Naive B cell (primary cell): ENCODE measurements at regions not wholly inside any gene's neighbourhood (a gene's known extent, or its start where the extent isn't known, plus 50 kb on each side); places are given as distances from the start of the nearest gene placed in this dataset.

ENCODE experiments used
- ATAC-seq, 2 donors: fragments of 150-1000 bp; cut with Tn5 transposase; 2 replicates each; pipeline ENCODE4 v1.10.0; 2021; ENCODE audit warnings: low read depth in 2 of 2, mild to moderate bottlenecking in 2 of 2, moderate library complexity in 2 of 2
- DNase-seq: peaks from one replicate; pipeline ENCODE4 v3.0.0; 2022
- H3K27ac Mint-ChIP-seq, 6 donors: one replicate each; pipeline ENCODE4 v1.8.0; 2020 to 2022; ENCODE audit warnings: mild to moderate bottlenecking in 6 of 6, mixed read lengths in 6 of 6, moderate library complexity in 5 of 6, inconsistent platforms in 2 of 6
- H3K27me3 Mint-ChIP-seq, 3 donors: one replicate each; pipeline ENCODE4 v1.8.0; 2021 to 2022; ENCODE audit warnings: mixed read lengths in 3 of 3, mild to moderate bottlenecking in 1 of 3
- H3K36me3 Mint-ChIP-seq, 2 donors: one replicate each; pipeline ENCODE4 v1.8.0; 2020 to 2022; ENCODE audit warnings: mixed read lengths in 2 of 2, inconsistent platforms in 1 of 2, mild to moderate bottlenecking in 1 of 2
- H3K4me1 Mint-ChIP-seq, 3 donors: one replicate each; pipeline ENCODE4 v1.8.0; 2020 to 2022; ENCODE audit warnings: mixed read lengths in 3 of 3, inconsistent platforms in 1 of 3, mild to moderate bottlenecking in 1 of 3, moderate library complexity in 1 of 3
- H3K4me3 Mint-ChIP-seq, 8 donors: one replicate each; pipeline ENCODE4 v1.8.0; 2020 to 2022; ENCODE audit warnings: mild to moderate bottlenecking in 8 of 8, mixed read lengths in 8 of 8, moderate library complexity in 8 of 8, inconsistent platforms in 2 of 8
- H3K9me3 Mint-ChIP-seq, 7 donors: one replicate each; pipeline ENCODE4 v1.8.0; 2020 to 2022; ENCODE audit warnings: mixed read lengths in 7 of 7, mild to moderate bottlenecking in 5 of 7, inconsistent platforms in 2 of 7, moderate library complexity in 1 of 7

DNA sequence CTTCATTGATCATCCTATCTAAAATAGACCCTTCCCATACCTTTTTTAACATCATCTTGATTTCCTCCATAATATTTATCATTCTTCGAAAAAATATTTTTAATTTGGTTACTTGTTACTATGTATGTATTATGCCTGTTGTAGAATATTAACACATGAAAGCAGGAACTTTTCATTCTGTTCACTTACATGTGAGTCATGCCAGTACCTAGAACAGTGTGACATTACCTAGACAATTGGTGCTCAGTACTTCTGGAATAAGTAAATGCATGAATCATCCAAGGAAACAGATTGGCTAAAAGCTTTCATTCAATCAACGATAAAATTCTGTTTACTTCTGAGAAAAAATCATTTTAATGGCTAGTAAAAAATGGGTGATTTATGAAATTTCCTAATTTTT lies 76.4 kb downstream of the CXXC4 start:
- H3K36me3 Mint-ChIP-seq: no peaks in the 10 kb centered on the region
- no peak for ATAC-seq
- no peaks in the 10 kb centered on the region for H3K27me3 Mint-ChIP-seq
- no peak overlapping the region for H3K27ac Mint-ChIP-seq
- H3K4me3 Mint-ChIP-seq: no peak overlapping the region
- H3K4me1 Mint-ChIP-seq: no peaks in the 10 kb centered on the region
- H3K9me3 Mint-ChIP-seq: peaks cover 0 to 5% (median 0%) of the 10 kb centered on the region in 7 donors
- no peak for DNase-seq

DNA sequence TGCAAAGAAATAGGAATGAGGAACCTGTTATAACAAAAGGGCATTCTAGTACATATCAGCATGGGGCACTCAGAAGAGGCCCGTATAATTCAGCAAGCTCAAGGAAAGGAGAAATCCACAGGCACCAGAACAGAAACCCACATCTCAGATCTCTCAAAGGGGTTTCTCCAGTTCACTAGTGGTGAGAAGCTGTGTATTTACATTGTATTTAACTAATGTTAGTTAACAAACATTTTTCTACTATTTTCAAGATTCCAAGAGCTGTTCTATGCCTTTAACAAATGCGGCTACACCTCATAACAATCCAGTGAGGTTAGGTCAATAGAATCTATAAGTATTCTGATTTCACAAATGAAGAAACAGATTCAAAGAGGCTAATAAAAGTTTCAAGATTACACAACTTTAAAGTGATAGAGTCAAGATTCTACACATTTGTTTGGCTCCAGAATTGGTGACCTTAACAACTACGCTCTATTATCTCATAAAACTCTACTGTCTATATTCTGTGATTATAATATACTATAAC lies 77.3 kb downstream of the CXXC4 start:
- no peak for DNase-seq
- no peaks in the 10 kb centered on the region for H3K36me3 Mint-ChIP-seq
- no peak overlapping the region for H3K4me3 Mint-ChIP-seq

DNA sequence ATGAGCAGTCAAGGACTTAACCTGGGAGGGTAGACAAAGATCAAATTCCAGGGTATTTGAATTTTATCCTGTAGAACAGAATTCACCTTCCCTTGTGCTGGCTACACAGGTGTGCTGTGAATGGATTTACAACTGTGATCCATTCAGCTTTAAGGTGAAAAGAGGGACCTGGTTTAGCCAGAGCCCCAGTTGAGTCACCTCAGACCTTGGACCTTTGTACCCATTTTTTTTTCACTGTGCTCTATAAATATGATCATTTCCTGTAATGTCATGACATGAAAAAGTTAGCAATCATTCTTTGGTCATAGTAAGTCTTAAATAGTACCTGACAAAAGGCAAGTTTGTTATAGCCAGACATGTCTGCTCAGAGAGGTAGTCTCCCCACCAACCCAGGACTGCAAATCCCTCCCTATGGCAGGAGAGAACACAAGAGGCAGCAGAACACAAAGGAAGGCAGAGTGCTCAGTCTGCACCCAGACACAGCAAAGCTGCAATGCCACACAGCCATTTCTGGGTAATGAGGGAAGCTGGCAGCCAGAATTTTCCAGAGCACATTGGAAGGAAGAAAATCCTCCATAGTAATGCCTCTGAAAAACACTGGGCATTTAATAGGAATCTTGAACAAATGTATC lies 77.9 kb downstream of the CXXC4 start:
- ATAC-seq: no peak
- H3K27ac Mint-ChIP-seq: no peak overlapping the region
- no peaks in the 10 kb centered on the region for H3K36me3 Mint-ChIP-seq

More for the DNA sequence above, 77.3 kb downstream of the CXXC4 start:
- Mint-ChIP-seq H3K4me1 (no peaks in the 10 kb centered on the region), H3K9me3 (peaks cover 0 to 5% (median 0%) of the 10 kb centered on the region in 7 donors), H3K27me3 (no peaks in the 10 kb centered on the region), H3K27ac (no peak overlapping the region)
- ATAC-seq: no peak

DNA sequence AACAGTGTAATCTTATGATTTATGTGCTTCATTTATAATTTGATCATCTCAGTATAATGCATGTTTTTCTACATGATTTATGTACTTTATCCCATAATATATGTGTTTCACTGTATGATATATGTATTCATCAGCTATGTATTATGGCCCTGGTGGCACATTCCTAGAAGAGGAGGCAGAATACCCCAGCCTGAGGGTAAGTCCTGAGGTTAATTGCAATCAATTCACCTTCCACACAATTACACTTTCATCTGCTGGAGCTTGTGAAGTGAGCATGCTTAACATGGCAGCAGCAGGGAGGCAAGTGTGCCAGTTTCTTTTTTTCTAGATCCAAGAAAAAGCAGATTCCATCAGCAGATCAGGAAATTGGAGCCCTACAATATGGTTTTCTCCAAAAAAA lies 81.2 kb downstream of the CXXC4 start:
- Mint-ChIP-seq H3K4me1 (no peaks in the 10 kb centered on the region), H3K27ac (no peak overlapping the region), H3K4me3 (no peak overlapping the region), H3K9me3 (peaks cover 0 to 5% (median 0%) of the 10 kb centered on the region in 7 donors), H3K27me3 (no peaks in the 10 kb centered on the region), H3K36me3 (no peaks in the 10 kb centered on the region)
- no peak for ATAC-seq
- DNase-seq: no peak

More for the DNA sequence above, 77.9 kb downstream of the CXXC4 start:
- DNase-seq: no peak
- H3K27me3 Mint-ChIP-seq: no peaks in the 10 kb centered on the region
- peaks cover 0 to 5% (median 0%) of the 10 kb centered on the region in 7 donors for H3K9me3 Mint-ChIP-seq
- no peak overlapping the region for H3K4me3 Mint-ChIP-seq
- H3K4me1 Mint-ChIP-seq: no peaks in the 10 kb centered on the region

DNA sequence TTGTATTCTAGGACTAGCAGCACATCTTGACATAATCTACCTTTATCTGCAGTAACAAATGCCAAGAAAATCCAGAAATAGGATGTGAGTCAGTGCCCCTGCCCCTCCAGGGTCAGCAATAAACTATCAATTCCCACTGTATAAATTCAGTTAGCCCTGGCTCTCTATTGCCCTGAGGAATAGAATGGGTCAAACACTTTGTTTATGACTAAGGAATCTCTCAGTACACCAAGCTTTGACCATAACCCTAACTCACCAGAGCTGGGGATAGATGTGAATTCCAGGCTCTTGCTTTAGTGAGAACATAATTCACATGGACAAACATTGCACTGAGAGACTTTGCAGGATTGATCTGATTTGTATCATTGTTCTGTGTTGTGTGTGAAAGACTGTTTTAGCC lies 82.3 kb downstream of the CXXC4 start:
- Mint-ChIP-seq H3K4me3 (no peak overlapping the region), H3K9me3 (peaks cover 0 to 5% (median 0%) of the 10 kb centered on the region in 7 donors), H3K36me3 (no peaks in the 10 kb centered on the region), H3K27me3 (no peaks in the 10 kb centered on the region), H3K4me1 (no peaks in the 10 kb centered on the region), H3K27ac (no peak overlapping the region)
- no peak for DNase-seq
- no peak for ATAC-seq

DNA sequence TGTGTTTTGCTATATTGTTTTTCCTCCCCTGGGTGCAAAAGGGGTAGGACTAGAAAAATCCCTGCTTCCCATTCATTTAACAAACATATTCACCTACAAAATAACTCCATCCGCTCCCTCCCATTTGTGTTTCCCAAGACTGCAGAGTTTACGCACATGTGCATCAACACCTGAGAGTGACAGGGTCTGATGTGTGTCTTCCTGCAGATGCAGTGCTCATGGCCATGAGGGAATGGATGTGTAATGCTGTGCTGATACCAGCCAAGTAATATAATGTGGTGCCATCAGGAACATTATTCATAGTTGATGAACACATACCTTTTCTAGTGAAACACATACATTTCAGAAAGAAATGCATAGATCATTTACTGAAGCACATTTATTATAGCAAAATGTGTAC lies 83.2 kb downstream of the CXXC4 start:
- Mint-ChIP-seq H3K27me3 (no peaks in the 10 kb centered on the region), H3K36me3 (no peaks in the 10 kb centered on the region), H3K9me3 (peaks cover 0 to 5% (median 0%) of the 10 kb centered on the region in 7 donors), H3K27ac (no peak overlapping the region), H3K4me3 (no peak overlapping the region), H3K4me1 (no peaks in the 10 kb centered on the region)
- ATAC-seq (no peak), DNase-seq (no peak)

DNA sequence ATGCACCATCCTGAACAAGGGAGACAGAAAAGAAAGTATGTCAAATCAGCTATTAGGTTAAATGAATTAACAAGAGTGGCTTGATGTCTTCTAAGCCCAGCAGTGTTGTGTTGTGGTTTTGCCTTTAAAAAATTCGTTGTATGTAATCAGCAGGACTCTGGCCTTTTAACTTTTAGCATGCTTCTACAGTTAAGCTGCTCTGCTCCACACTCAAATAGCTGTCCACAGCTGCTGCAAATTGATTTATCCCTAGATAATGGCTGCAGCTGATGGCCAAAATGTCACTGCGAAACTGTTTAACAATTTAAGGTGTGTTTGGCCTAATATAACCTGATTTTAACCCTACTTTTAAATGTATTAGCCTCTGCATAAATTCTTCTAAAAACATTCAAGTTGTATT lies 85.8 kb downstream of the CXXC4 start:
- DNase-seq (no peak), ATAC-seq (no peak)
- Mint-ChIP-seq H3K27ac (no peak overlapping the region), H3K4me3 (no peak overlapping the region), H3K4me1 (no peaks in the 10 kb centered on the region), H3K36me3 (no peaks in the 10 kb centered on the region), H3K9me3 (peaks cover 0 to 1% (median 0%) of the 10 kb centered on the region in 7 donors), H3K27me3 (no peaks in the 10 kb centered on the region)

DNA sequence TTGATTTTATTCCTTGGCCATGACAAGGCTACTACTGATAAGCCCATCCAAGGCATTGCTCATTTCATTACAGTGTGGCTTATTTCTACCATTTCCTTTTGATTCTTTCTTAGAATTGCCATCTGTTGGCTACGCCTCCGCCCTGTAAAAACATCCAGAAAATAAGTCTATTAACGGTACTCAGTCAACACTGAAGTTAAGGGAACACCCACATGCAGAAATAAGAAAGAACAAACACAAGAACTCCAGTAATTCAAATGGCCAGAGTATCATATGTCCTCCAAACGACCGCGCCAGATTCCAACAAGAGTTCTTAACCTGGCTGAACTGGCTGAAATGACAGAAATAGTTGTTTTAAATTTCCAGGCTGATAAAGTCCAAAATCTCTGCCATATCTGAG lies 90.3 kb downstream of the CXXC4 start:
- no peak for DNase-seq
- no peak for ATAC-seq
- Mint-ChIP-seq H3K4me3 (no peak overlapping the region), H3K36me3 (peaks cover 0 to 5% of the 10 kb centered on the region in 2 donors), H3K27me3 (no peaks in the 10 kb centered on the region), H3K9me3 (peaks cover 0 to 14% (median 0%) of the 10 kb centered on the region in 7 donors), H3K27ac (no peak overlapping the region), H3K4me1 (no peaks in the 10 kb centered on the region)

DNA sequence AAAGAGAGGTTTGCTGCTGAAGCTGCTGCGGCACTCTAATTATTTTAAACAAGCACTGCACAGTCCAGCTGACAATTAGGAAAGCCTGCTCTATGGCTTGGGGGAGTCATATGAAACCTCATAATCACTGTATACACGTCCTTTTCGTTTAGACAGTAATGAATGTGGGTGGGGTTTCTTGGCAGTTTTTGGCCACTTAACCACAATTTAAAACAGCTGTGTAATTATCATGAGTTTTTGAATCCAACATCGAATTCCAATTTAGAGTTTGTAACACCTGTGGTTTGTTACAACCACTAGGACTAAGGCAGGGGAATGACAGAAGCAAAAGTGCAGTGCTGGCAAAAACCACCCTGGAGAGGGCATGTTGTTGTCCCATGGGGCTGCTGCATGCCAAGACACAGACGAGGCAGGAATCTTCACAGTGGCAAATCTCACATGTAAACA lies 99.5 kb downstream of the CXXC4 start:
- Mint-ChIP-seq H3K4me1 (no peaks in the 10 kb centered on the region), H3K36me3 (no peaks in the 10 kb centered on the region), H3K27ac (no peak overlapping the region), H3K9me3 (peaks cover 0 to 6% (median 0%) of the 10 kb centered on the region in 7 donors), H3K4me3 (no peak overlapping the region), H3K27me3 (no peaks in the 10 kb centered on the region)
- no peak for DNase-seq
- no peak for ATAC-seq

DNA sequence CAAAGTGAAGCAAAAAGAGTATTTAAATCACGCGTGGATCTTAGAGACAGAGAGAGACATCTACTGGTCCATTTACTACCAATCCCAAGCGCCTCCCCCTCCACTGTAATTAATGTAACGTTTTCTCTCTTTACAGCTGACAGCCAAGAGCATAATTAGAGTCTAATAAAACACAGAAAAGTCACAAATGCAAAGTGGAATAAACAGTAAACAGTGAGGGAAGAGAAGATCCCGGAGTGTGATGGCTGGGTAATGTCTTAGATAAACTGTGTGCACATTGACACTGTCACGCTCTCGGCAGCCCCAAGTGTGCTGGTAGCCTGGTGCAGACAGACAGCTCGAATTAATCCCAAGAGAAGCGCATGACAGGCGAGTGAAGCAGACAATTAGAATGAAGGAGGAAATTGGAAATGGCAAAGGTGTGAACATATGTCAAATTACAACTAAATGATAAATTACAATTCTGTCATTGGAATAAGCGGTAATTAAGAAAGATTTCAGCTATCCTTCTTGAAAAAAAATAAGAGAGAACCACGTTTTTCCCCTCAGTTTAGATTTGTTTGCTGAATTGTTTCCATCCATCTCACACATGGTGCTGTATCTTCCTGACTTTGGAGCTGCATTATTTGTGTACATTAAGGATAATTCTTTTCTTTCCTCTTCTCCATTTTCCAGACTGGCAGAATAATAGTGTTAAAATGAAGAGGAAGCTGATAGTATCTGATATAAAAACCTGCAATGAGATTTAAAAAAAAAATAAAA lies 100.1 kb downstream of the CXXC4 start:
- Mint-ChIP-seq H3K27me3 (no peaks in the 10 kb centered on the region), H3K36me3 (no peaks in the 10 kb centered on the region), H3K9me3 (peaks cover 0 to 6% (median 0%) of the 10 kb centered on the region in 7 donors), H3K4me3 (no peak overlapping the region), H3K4me1 (no peaks in the 10 kb centered on the region), H3K27ac (no peak overlapping the region)
- DNase-seq (no peak), ATAC-seq (no peak)

DNA sequence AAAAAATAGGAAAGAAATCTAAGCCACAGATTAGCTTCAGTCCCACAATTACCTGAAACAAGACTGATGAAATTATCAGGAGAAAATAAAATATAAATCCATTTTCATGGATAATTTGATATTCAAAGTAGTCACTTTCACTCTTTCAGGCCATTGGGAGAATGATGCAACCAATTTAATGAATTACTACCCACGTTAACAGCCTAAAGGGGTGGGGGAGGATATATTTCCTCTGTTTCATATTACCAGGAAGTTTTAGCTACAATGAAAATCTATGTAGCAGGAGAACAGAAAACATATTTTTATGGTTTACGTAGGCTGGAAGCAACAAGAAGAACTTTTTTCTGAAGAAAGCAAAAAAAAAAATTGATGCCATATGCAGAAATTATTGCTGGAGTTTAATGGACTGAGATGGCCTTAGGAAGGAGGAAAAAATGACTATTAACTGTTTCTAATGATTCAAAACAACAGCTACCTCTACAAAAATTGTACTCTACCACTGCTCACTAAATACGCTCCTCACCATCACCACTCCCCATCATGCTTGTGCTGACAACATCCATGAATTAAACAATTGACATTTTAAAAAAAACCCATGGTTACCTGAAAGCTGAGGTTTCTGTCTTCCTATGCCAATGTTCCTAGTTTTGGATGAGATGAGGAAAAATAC lies 100.9 kb downstream of the CXXC4 start:
- Mint-ChIP-seq H3K4me1 (no peaks in the 10 kb centered on the region), H3K27me3 (no peaks in the 10 kb centered on the region), H3K4me3 (no peak overlapping the region), H3K27ac (no peak overlapping the region), H3K36me3 (no peaks in the 10 kb centered on the region), H3K9me3 (peaks cover 0 to 2% (median 0%) of the 10 kb centered on the region in 7 donors)
- ATAC-seq (no peak), DNase-seq (no peak)

DNA sequence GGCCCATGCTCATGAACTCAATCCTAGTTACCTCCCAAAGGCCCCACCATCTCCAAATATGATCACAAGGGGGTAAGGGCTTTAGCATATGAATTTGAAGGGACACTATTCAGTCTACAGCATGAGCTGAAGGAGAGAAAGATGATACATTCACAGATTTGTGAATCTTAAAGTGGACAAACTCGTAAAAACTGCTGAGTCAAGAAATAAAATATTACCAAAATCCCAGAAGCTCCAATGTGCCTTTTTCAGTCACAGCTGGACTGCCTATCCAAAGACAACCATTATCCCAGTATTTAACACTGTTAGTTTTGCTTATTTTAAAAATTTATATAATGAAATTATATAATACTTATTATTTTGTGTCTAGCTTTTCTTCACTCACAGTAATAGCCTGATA lies 109.0 kb downstream of the CXXC4 start:
- ATAC-seq (no peak), DNase-seq (no peak)
- H3K4me3 Mint-ChIP-seq: no peak overlapping the region
- H3K4me1 Mint-ChIP-seq: no peaks in the 10 kb centered on the region
- peaks cover 0 to 8% (median 5%) of the 10 kb centered on the region in 7 donors for H3K9me3 Mint-ChIP-seq
- H3K27ac Mint-ChIP-seq: no peak overlapping the region
- H3K27me3 Mint-ChIP-seq: no peaks in the 10 kb centered on the region
- H3K36me3 Mint-ChIP-seq: no peaks in the 10 kb centered on the region

DNA sequence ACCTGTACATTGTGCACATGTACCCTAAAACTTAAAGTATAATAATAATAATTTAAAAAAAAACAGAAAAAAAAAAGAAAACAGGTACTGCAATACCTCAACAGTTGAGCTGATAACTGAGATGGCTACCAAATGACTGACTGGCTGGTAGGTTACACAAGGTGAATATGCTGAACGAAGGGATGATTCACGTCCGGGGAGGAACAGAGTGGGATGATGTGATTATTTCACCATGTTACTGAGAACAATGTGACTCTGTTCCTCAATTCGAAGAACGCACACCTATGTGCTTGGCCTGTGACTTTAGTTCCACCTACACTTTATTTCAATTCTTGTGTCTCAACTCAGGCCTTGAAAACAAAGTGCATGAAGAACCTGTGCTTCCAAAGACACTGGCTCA lies 111.7 kb downstream of the CXXC4 start:
- ATAC-seq (no peak), DNase-seq (no peak)
- no peaks in the 10 kb centered on the region for H3K4me1 Mint-ChIP-seq
- peaks cover 0 to 13% (median 8%) of the 10 kb centered on the region in 7 donors for H3K9me3 Mint-ChIP-seq
- no peaks in the 10 kb centered on the region for H3K36me3 Mint-ChIP-seq
- no peaks in the 10 kb centered on the region for H3K27me3 Mint-ChIP-seq
- no peak overlapping the region for H3K4me3 Mint-ChIP-seq
- H3K27ac Mint-ChIP-seq: no peak overlapping the region

DNA sequence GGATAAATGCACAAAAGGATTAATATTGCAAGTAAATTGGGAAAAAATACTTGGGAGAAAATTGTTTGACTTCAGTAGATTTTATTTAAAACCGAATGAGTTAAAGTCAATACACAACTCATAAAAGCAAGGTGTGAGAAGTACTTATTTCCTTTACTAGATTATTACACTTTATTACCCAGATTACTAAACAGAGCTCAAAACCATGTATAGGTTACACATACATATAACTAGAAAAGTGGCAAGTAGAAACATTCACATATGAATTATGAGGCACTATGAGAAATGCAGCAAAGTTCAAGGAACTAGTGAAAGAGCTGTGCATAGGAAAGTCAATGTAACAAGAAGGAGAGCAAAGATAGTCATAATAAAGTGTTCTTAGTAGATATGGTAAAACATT lies 113.0 kb downstream of the CXXC4 start:
- no peaks in the 10 kb centered on the region for H3K36me3 Mint-ChIP-seq

More for the DNA sequence above, 113.0 kb downstream of the CXXC4 start:
- ATAC-seq: no peak
- Mint-ChIP-seq H3K27me3 (no peaks in the 10 kb centered on the region), H3K9me3 (peaks cover 0 to 15% (median 8%) of the 10 kb centered on the region in 7 donors), H3K4me3 (no peak overlapping the region), H3K27ac (peak overlapping the region in 1 of 6 donors; percentile 5), H3K4me1 (no peaks in the 10 kb centered on the region)
- no peak for DNase-seq
